Gastroesophageal sphincter (tissue), 4 donors: ENCODE measurements at regions not wholly inside any gene's neighbourhood (a gene's known extent, or its start where the extent isn't known, plus 50 kb on each side); places are given as distances from the start of the nearest gene placed in this dataset.

ENCODE experiments used
- ATAC-seq: fragments of 150-250 bp; one replicate; pipeline ENCODE4 v1.9.1; 2016; ENCODE audit warnings: mild to moderate bottlenecking, moderate library complexity
- H3K27ac ChIP-seq, 4 donors: fragments of 200-600 bp; sonication (generic) in 3 of 4; 1 replicate in 3 of 4; 2 replicates in 1 of 4; pipeline ENCODE4 v1.5.1; 2016 to 2019
- H3K27me3 ChIP-seq: fragments of 200-600 bp; sonication (generic); one replicate; pipeline ENCODE4 v1.5.1; 2019
- H3K36me3 ChIP-seq, 2 donors: fragments of 200-600 bp; sonication (generic); one replicate each; pipeline ENCODE4 v1.5.1; 2019; ENCODE audit warnings: control low read depth in 1 of 2
- H3K4me1 ChIP-seq, 3 donors: fragments of 200-600 bp; sonication (generic); 1 replicate in 2 of 3; 2 replicates in 1 of 3; pipeline ENCODE4 v1.5.1; 2016 to 2019; ENCODE audit warnings: control low read depth in 2 of 3
- H3K4me3 ChIP-seq, 2 donors: fragments of 200-600 bp; sonication (generic); one replicate each; pipeline ENCODE4 v1.5.1; 2019; ENCODE audit warnings: mild to moderate bottlenecking in 1 of 2, moderate library complexity in 1 of 2
- H3K9me3 ChIP-seq, 3 donors: fragments of 200-600 bp; sonication (generic); one replicate each; pipeline ENCODE4 v1.5.1; 2017 to 2019; ENCODE audit warnings: control low read depth in 2 of 3
- EP300 ChIP-seq: sonication (generic); formaldehyde crosslinking; IDR thresholded peaks from one replicate; pipeline ENCODE4 v1.6.1; 2017; ENCODE audit warnings: antibody characterized with exemption, mild to moderate bottlenecking
- POLR2A ChIP-seq, 2 donors: fragments of 450-650 bp; IDR thresholded peaks; one replicate each; pipeline ENCODE4 v1.6.1; 2017; ENCODE audit warnings: antibody characterized with exemption in 2 of 2, mild to moderate bottlenecking in 2 of 2, moderate library complexity in 1 of 2
- POLR2AphosphoS5 ChIP-seq: sonication (generic); formaldehyde crosslinking; IDR thresholded peaks from one replicate; pipeline ENCODE4 v1.6.1; 2017; ENCODE audit warnings: antibody characterized with exemption
- WGBS, 2 donors: methylation state at CpG; one replicate each; pipeline ENCODE4 v1.1.5; 2018; ENCODE audit warnings: low coverage in 1 of 2; 5-methylcytosine and 5-hydroxymethylcytosine counted together
- TF ChIP-seq, protein P1 (sequence below), 4 experiments: fragments of 200-600 bp in 2 of 4; fragments of 450-650 bp in 2 of 4; sonication (generic) in 1 of 4; IDR thresholded peaks; one replicate each; pipeline ENCODE4 v1.5.1; 2017 to 2019; ENCODE audit warnings: antibody characterized with exemption in 4 of 4, mild to moderate bottlenecking in 2 of 4, moderate library complexity in 2 of 4

DNA sequence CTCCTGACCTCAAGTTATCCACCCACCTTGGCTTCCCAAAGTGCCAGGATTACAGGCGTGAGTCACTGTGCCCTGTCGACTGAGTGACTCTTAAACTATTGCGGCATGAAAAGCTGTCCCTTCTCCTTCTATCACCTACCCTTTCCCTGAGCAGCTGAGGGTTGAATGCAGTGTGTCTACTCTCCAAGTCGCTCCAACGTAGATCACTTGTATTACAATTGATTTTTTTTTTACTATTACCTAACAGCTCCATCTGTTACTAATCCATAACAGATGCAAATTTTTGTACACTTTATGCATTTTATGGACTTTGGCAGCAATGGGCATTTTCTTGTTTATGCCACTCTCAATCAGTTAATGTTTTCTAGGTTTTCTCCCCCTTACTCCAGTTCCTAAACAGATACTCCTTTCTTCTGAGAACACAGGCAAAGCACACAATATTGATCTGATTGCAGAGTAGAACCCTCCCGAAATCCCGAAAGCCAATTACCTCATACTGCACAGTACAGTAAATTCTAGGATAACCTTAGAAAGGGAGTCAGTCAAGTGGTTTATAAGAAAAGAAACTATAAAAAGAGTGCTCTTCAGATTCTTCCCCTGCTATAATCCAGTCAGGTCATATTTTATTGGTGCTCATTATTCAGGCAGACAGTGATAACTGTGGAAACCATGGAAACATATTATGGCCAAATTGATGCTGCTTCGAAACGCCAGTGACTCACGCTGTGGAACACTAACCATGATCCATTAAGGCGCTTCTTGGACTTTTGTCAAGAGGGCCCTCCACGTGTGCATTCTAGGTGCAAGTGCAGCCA, 273.0 kb downstream of the ADGB start:
- Histone ChIP-seq H3K9me3 (no peaks in the 10 kb centered on the region), H3K27me3 (no peaks in the 10 kb centered on the region), H3K4me3 (no peak overlapping the region), H3K27ac (no peak overlapping the region), H3K36me3 (no peaks in the 10 kb centered on the region), H3K4me1 (no peaks in the 10 kb centered on the region)
- no peak for ATAC-seq
- TF ChIP-seq EP300 = no peak
- TF ChIP-seq POLR2A (IDR thresholded peaks at IDR 0.05) = no peak
- TF ChIP-seq POLR2AphosphoS5 = no peak
- TF ChIP-seq, protein P1, sequence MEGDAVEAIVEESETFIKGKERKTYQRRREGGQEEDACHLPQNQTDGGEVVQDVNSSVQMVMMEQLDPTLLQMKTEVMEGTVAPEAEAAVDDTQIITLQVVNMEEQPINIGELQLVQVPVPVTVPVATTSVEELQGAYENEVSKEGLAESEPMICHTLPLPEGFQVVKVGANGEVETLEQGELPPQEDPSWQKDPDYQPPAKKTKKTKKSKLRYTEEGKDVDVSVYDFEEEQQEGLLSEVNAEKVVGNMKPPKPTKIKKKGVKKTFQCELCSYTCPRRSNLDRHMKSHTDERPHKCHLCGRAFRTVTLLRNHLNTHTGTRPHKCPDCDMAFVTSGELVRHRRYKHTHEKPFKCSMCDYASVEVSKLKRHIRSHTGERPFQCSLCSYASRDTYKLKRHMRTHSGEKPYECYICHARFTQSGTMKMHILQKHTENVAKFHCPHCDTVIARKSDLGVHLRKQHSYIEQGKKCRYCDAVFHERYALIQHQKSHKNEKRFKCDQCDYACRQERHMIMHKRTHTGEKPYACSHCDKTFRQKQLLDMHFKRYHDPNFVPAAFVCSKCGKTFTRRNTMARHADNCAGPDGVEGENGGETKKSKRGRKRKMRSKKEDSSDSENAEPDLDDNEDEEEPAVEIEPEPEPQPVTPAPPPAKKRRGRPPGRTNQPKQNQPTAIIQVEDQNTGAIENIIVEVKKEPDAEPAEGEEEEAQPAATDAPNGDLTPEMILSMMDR (IDR thresholded peaks at IDR 0.05) = no peak
- WGBS, 2 donors = 72 to 81% methylated on average over 10 to 12 of the region's 12 CpGs

DNA sequence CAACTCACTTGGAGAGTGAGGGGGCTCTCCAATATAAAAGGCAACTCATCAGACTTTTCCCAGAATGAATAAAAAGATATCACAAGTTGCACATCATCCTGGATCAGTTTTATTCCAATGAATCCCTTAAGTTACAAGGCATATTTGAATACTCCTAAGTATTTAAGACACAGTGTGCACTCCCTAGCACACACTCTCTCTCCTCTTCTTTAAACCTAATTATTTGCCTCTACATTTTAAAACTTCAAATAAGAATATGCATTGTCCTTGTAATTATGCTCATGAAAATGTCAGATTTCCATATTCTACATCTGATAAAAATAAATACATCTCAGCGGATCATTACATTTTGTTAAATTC, 273.6 kb downstream of the ADGB start:
- no peak overlapping the region for H3K4me3 ChIP-seq
- H3K4me1 ChIP-seq = no peaks in the 10 kb centered on the region
- no peaks in the 10 kb centered on the region for H3K9me3 ChIP-seq
- 83 to 93% methylated on average over 1 of the region's 1 CpG for WGBS, 2 donors
- H3K27me3 ChIP-seq = no peaks in the 10 kb centered on the region
- H3K27ac ChIP-seq = no peak overlapping the region
- TF ChIP-seq EP300 (no peak), POLR2A (IDR thresholded peaks at IDR 0.05) (no peak), POLR2AphosphoS5 (no peak)
- TF ChIP-seq, protein P1 (IDR thresholded peaks at IDR 0.05) = no peak
- no peaks in the 10 kb centered on the region for H3K36me3 ChIP-seq
- ATAC-seq = no peak

- Histone ChIP-seq H3K27me3 (no peaks in the 10 kb centered on the region), H3K4me3 (no peak overlapping the region), H3K4me1 (peaks cover 0 to 7% (median 0%) of the 10 kb centered on the region in 3 donors), H3K27ac (no peak overlapping the region), H3K36me3 (no peaks in the 10 kb centered on the region), H3K9me3 (no peaks in the 10 kb centered on the region)
- TF ChIP-seq POLR2AphosphoS5 (no peak), POLR2A (IDR thresholded peaks at IDR 0.05) (no peak), EP300 (no peak)
- TF ChIP-seq, protein P1 (IDR thresholded peaks at IDR 0.05) = no peak
- 87 to 89% methylated on average over 4 of the region's 4 CpGs for WGBS, 2 donors
- no peak for ATAC-seq
These were observed 275.7 kb downstream of the ADGB start for GRCh38 chr6:146874278-146875018.

DNA sequence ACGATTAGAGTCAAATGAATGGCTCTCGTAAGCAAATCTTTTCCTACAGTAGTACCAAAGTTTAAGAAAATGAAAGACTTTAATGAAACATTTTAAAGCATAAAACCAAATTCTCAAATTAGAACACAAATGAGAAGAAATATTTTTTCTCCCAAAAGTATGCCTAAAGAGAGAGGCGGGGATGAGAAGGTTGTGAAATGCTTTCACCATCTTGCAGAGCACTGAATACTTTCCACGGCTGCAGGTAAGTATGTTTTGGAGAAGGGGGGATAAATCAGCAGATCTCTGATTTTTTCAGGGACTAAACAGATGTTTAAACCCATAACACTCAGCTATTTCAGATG, 277.1 kb downstream of the ADGB start:
- H3K4me3 ChIP-seq = no peak overlapping the region
- H3K9me3 ChIP-seq = no peaks in the 10 kb centered on the region
- H3K27ac ChIP-seq = no peak overlapping the region
- peaks cover 0 to 7% (median 0%) of the 10 kb centered on the region in 3 donors for H3K4me1 ChIP-seq
- no peaks in the 10 kb centered on the region for H3K36me3 ChIP-seq
- no peak for TF ChIP-seq POLR2AphosphoS5
- TF ChIP-seq EP300 = no peak
- no peak for TF ChIP-seq POLR2A (IDR thresholded peaks at IDR 0.05)
- TF ChIP-seq, protein P1 (IDR thresholded peaks at IDR 0.05) = no peak
- H3K27me3 ChIP-seq = no peaks in the 10 kb centered on the region
- 78 to 97% methylated on average over 4 of the region's 4 CpGs for WGBS, 2 donors
- no peak for ATAC-seq
